HG03571 (cell line): ENCODE measurements at regions not wholly inside any gene's neighbourhood (a gene's known extent, or its start where the extent isn't known, plus 50 kb on each side); places are given as distances from the start of the nearest gene placed in this dataset.

Source experiments
- ATAC-seq: cut with Tn5 transposase; IDR thresholded peaks from one replicate; pipeline ENCODE4 v1.9.1; 2021; ENCODE audit not compliant: unreplicated experiment

- no peak for ATAC-seq
Observed at GRCh38 chr4:171202908-171203307, 610.3 kb upstream of the GALNTL6 start.

GRCh38 chr4:171186700-171187099 lies 626.5 kb upstream of the GALNTL6 start:
- no peak for ATAC-seq

GRCh38 chr4:171181090-171181489 lies 632.1 kb upstream of the GALNTL6 start:
- no peak for ATAC-seq

GRCh38 chr4:171170671-171171070 lies 642.5 kb upstream of the GALNTL6 start:
- no peak for ATAC-seq

- ATAC-seq: no peak
Observed at GRCh38 chr4:171169396-171169795, 643.8 kb upstream of the GALNTL6 start.

- no peak for ATAC-seq
Observed at GRCh38 chr4:171162478-171162877, 650.7 kb upstream of the GALNTL6 start.

- ATAC-seq: no peak
Observed at GRCh38 chr4:171157462-171158082, 655.6 kb upstream of the GALNTL6 start.

- no peak for ATAC-seq
Observed at GRCh38 chr4:171142639-171143038, 670.6 kb upstream of the GALNTL6 start.

GRCh38 chr4:171142045-171142444 lies 671.2 kb upstream of the GALNTL6 start:
- no peak for ATAC-seq

- ATAC-seq: no peak
Observed at GRCh38 chr4:171130256-171130801, 682.9 kb upstream of the GALNTL6 start.

GRCh38 chr4:171118091-171118490 lies 695.1 kb upstream of the GALNTL6 start:
- ATAC-seq: no peak

- ATAC-seq: no peak
Observed at GRCh38 chr4:171117457-171117856, 695.7 kb upstream of the GALNTL6 start.

GRCh38 chr4:171101845-171102244 lies 711.4 kb upstream of the GALNTL6 start:
- ATAC-seq: no peak

GRCh38 chr4:171087089-171087488 lies 726.1 kb upstream of the GALNTL6 start:
- no peak for ATAC-seq

- no peak for ATAC-seq
Observed at GRCh38 chr4:171067422-171067821, 745.8 kb upstream of the GALNTL6 start.

- ATAC-seq: no peak
Observed at GRCh38 chr4:171049380-171049779, 763.8 kb upstream of the GALNTL6 start.

GRCh38 chr4:171042989-171043524 lies 770.1 kb upstream of the GALNTL6 start:
- no peak for ATAC-seq

GRCh38 chr4:171035909-171036308 lies 777.3 kb upstream of the GALNTL6 start:
- no peak for ATAC-seq

- ATAC-seq: no peak
Observed at GRCh38 chr4:171031338-171031737, 781.9 kb upstream of the GALNTL6 start.

- ATAC-seq: no peak
Observed at GRCh38 chr4:171025776-171026175, 787.4 kb upstream of the GALNTL6 start.

- no peak for ATAC-seq
Observed at GRCh38 chr4:171025343-171025742, 787.9 kb upstream of the GALNTL6 start.

GRCh38 chr4:171024720-171025303 lies 788.4 kb upstream of the GALNTL6 start:
- ATAC-seq: no peak
